PFSK-1 (cell line): ENCODE measurements at regions not wholly inside any gene's neighbourhood (a gene's known extent, or its start where the extent isn't known, plus 50 kb on each side); places are given as distances from the start of the nearest gene placed in this dataset.

Experiments
- FOXP2 ChIP-seq: optimal IDR thresholded peaks from 2 replicates; pipeline ENCODE3; 2011; ENCODE audit warnings: borderline replicate concordance, control low read depth, inconsistent platforms; ENCODE audit not compliant: insufficient read depth; ENCODE audit errors: extremely low read length, extremely low read depth
- POLR2AphosphoS5 ChIP-seq: IDR thresholded peaks from 2 replicates; pipeline ENCODE4 v1.6.1; 2012; ENCODE audit warnings: low read depth, mild to moderate bottlenecking, control low read depth, low read length, moderate library complexity
- SIN3A ChIP-seq: IDR thresholded peaks from 2 replicates; pipeline ENCODE4 v1.6.1; 2012; ENCODE audit warnings: mild to moderate bottlenecking, low read length, moderate library complexity, borderline replicate concordance; ENCODE audit not compliant: insufficient read depth
- TF ChIP-seq, protein P1 (sequence below), 2 experiments: IDR thresholded peaks; 2 replicates each; pipeline versions ENCODE4 v1.6.1 to v1.8.0; 2011 to 2012; ENCODE audit warnings: low read depth in 2 of 2, low read length in 2 of 2, control low read depth in 1 of 2, inconsistent platforms in 1 of 2, mild to moderate bottlenecking in 1 of 2, moderate library complexity in 1 of 2; ENCODE audit not compliant: insufficient read depth in 1 of 2

DNA sequence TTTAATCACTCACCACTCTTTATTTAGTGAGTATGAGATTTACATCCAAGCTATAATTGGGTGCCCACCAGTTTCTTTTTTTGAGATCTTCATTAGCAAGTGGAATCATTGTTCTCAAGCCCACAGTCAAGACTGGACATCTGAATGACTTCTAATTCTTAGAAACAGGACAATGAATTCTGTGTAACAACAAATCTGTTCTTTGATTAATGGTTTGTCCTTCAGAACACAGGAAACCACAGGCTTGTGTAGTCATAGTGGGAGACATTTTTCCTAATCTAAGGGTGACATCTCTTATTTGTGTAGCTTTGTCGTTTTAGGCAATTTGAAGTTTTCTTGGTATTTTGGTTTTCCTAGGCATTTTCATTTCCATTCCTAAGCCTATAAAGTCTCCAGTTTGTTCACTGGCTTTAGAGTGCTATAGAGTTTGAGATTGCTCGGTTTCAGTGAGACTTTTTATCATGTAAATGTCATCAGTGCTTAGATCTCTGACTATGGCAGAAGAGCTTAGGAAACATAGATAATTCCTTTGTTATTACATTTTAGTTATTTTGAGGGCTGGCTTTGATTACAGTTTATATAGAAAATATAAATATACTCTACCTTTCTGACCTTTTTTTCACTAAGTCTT lies 903.9 kb upstream of the MAP3K7 start:
- TF ChIP-seq, protein P1, sequence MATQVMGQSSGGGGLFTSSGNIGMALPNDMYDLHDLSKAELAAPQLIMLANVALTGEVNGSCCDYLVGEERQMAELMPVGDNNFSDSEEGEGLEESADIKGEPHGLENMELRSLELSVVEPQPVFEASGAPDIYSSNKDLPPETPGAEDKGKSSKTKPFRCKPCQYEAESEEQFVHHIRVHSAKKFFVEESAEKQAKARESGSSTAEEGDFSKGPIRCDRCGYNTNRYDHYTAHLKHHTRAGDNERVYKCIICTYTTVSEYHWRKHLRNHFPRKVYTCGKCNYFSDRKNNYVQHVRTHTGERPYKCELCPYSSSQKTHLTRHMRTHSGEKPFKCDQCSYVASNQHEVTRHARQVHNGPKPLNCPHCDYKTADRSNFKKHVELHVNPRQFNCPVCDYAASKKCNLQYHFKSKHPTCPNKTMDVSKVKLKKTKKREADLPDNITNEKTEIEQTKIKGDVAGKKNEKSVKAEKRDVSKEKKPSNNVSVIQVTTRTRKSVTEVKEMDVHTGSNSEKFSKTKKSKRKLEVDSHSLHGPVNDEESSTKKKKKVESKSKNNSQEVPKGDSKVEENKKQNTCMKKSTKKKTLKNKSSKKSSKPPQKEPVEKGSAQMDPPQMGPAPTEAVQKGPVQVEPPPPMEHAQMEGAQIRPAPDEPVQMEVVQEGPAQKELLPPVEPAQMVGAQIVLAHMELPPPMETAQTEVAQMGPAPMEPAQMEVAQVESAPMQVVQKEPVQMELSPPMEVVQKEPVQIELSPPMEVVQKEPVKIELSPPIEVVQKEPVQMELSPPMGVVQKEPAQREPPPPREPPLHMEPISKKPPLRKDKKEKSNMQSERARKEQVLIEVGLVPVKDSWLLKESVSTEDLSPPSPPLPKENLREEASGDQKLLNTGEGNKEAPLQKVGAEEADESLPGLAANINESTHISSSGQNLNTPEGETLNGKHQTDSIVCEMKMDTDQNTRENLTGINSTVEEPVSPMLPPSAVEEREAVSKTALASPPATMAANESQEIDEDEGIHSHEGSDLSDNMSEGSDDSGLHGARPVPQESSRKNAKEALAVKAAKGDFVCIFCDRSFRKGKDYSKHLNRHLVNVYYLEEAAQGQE (IDR thresholded peaks at IDR 0.05; ENCODE audit: insufficient read depth in 1 of 2, low read depth in 2 of 2, low read length in 2 of 2), result no peak
- TF ChIP-seq FOXP2, result no peak
- no peak for TF ChIP-seq POLR2AphosphoS5
- TF ChIP-seq SIN3A, result no peak
